ENCODE measurements at regions not wholly inside any gene's neighbourhood (a gene's known extent, or its start where the extent isn't known, plus 50 kb on each side); places are given as distances from the start of the nearest gene placed in this dataset.

DNA sequence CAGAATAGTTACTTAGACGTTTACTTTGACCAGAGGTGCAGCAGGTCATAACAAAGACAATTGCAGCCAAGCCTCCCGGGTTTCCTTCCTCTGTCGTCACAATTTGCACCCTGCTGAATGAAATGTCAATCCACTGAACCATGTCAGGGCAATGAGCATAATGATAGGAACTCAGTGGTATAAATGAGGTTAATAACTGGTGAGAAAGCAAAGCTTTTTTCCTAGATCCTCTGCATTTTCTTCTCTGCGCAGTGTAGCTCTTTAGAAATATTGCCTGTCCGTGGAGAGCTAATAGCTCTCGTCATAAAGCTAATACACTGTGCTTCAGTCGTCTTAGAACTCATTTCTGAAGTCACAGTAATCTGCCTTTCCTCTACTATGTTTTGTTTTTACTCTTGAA is 1960.1 kb upstream of the ADGRL3 start:
- FAIRE-seq, result no peak
- Histone ChIP-seq H4K20me1 (replicated peaks; ENCODE audit: control insufficient read depth, extremely low read depth, insufficient read depth, low read length) (no peaks in the 10 kb centered on the region), H3K27ac (ENCODE audit: insufficient read depth, low read depth, low read length) (no peak overlapping the region), H3K4me3 (replicated peaks in 1 of 3; ENCODE audit: insufficient read depth in 1 of 3, low read depth in 1 of 3, low read length in 3 of 3) (no peak overlapping the region), H3K9me1 (replicated peaks; ENCODE audit: control insufficient read depth, extremely low read depth, insufficient read depth, low read length) (no peaks in the 10 kb centered on the region), H2AFZ (ENCODE audit: low read depth, low read length) (no peak overlapping the region), H3K4me1 (ENCODE audit: control insufficient read depth, extremely low read depth, insufficient read depth, low read length) (no peaks in the 10 kb centered on the region), H3K27me3 (ENCODE audit: control insufficient read depth in 2 of 2, insufficient read depth in 2 of 2, low read length in 2 of 2) (no peaks in the 10 kb centered on the region), H3K79me2 (ENCODE audit: control insufficient read depth, insufficient read depth, low read length) (no peaks in the 10 kb centered on the region), H3K4me2 (ENCODE audit: insufficient read depth, low read length) (no peak overlapping the region), H3K9me3 (replicated peaks; ENCODE audit: control insufficient read depth, insufficient read depth, low read length) (peaks cover 3% of the 10 kb centered on the region), H3K9ac (replicated peaks; ENCODE audit: extremely low read depth, insufficient read depth, low read length) (no peak overlapping the region), H3K36me3 (ENCODE audit: control insufficient read depth in 2 of 2, extremely low read depth in 1 of 2, insufficient read depth in 2 of 2, low read length in 2 of 2) (no peaks in the 10 kb centered on the region)
- DNase-seq (ENCODE audit: low read depth, low spot score), result no peak
- dilution Hi-C loops (cut with MboI; ENCODE audit: extremely low pct_ligation_motif_present, low sequenced_read_pairs) (no loop called here), intact Hi-C loops (cut with micrococcal nuclease) (no loop called here)
- no TSS peak for BruUV-seq (replicated peaks)
- CTCF ChIA-PET, result no interaction called here
- POLR2A ChIA-PET, result no interaction called here
- TF ChIP-seq POLR2A (IDR thresholded peaks at IDR 0.05; ENCODE audit: low read depth, low read length) (no peak), MYC (IDR thresholded peaks at IDR 0.05; ENCODE audit: low read depth, low read length) (no peak), GATA2 (IDR thresholded peaks at IDR 0.05; ENCODE audit: insufficient read depth, insufficient read length, low read depth, low read length) (no peak), EZH2 (IDR thresholded peaks at IDR 0.05; ENCODE audit: borderline replicate concordance, low read depth, low read length, severe bottlenecking) (no peak), FOS (IDR thresholded peaks at IDR 0.05; ENCODE audit: borderline replicate concordance, insufficient read depth, low read length) (no peak), JUN (IDR thresholded peaks at IDR 0.05; ENCODE audit: borderline replicate concordance, insufficient read depth, insufficient read length, low read depth) (no peak), POLR2AphosphoS5 (IDR thresholded peaks at IDR 0.05; ENCODE audit: insufficient read depth, low read depth, low read length) (no peak)
- TF ChIP-seq, protein P1, sequence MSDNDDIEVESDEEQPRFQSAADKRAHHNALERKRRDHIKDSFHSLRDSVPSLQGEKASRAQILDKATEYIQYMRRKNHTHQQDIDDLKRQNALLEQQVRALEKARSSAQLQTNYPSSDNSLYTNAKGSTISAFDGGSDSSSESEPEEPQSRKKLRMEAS (IDR thresholded peaks at IDR 0.05; ENCODE audit: insufficient read depth, insufficient read length), result no peak
- TF ChIP-seq, protein P2, sequence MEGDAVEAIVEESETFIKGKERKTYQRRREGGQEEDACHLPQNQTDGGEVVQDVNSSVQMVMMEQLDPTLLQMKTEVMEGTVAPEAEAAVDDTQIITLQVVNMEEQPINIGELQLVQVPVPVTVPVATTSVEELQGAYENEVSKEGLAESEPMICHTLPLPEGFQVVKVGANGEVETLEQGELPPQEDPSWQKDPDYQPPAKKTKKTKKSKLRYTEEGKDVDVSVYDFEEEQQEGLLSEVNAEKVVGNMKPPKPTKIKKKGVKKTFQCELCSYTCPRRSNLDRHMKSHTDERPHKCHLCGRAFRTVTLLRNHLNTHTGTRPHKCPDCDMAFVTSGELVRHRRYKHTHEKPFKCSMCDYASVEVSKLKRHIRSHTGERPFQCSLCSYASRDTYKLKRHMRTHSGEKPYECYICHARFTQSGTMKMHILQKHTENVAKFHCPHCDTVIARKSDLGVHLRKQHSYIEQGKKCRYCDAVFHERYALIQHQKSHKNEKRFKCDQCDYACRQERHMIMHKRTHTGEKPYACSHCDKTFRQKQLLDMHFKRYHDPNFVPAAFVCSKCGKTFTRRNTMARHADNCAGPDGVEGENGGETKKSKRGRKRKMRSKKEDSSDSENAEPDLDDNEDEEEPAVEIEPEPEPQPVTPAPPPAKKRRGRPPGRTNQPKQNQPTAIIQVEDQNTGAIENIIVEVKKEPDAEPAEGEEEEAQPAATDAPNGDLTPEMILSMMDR (IDR thresholded peaks at IDR 0.05; ENCODE audit: extremely low read depth in 1 of 2, insufficient read depth in 1 of 2, low read depth in 1 of 2, low read length in 2 of 2), result no peak
